H1 (cell line): ENCODE measurements at regions not wholly inside any gene's neighbourhood (a gene's known extent, or its start where the extent isn't known, plus 50 kb on each side); places are given as distances from the start of the nearest gene placed in this dataset.

Experiments
- CTCF ChIA-PET: fragments of 300-600 bp; sonication (Branson Sonifier 250); formaldehyde crosslinking; loops from one replicate; lab custom pipeline; 2021; ENCODE audit not compliant: partially characterized antibody; lab: Charles Lee
- POLR2A ChIA-PET: fragments of 300-600 bp; sonication (Branson Sonifier 250); formaldehyde crosslinking; loops from one replicate; lab custom pipeline; 2021; ENCODE audit warnings: inconsistent platforms; ENCODE audit not compliant: partially characterized antibody; lab: Charles Lee
- DNase-seq, 2 experiments: peaks; one replicate each; pipeline versions ENCODE4 v3.0.0 to v3.0.0-alpha.2; 2010 to 2022; ENCODE audit warnings: low spot score in 2 of 2, low read depth in 1 of 2, mixed read lengths in 1 of 2
- FAIRE-seq: peaks from 2 replicates; lab custom pipeline; 2011; peaks lifted over from hg19 to GRCh38; lab: Jason Lieb, UNC
- H2AFZ ChIP-seq: 2 replicates; pipeline ENCODE4 v1.8.1; 2012; ENCODE audit warnings: low read length, inconsistent platforms
- H2AK5ac ChIP-seq: 2 replicates; pipeline ENCODE4 v1.6.1; 2013; ENCODE audit warnings: low read depth, low read length
- H2BK120ac ChIP-seq: replicated peaks from 2 replicates; pipeline ENCODE3; 2013; ENCODE audit warnings: low read depth, low read length, inconsistent platforms
- H2BK12ac ChIP-seq: 2 replicates; pipeline ENCODE4 v1.6.1; 2013; ENCODE audit warnings: low read depth, low read length
- H2BK15ac ChIP-seq: 2 replicates; pipeline ENCODE4 v1.6.1; 2013; ENCODE audit warnings: low read length
- H2BK20ac ChIP-seq: 2 replicates; pipeline ENCODE4 v1.6.1; 2013; ENCODE audit warnings: low read length
- H2BK5ac ChIP-seq: 2 replicates; pipeline ENCODE4 v1.6.1; 2013; ENCODE audit warnings: low read depth, low read length
- H3K14ac ChIP-seq: 2 replicates; pipeline ENCODE4 v1.6.1; 2013; ENCODE audit warnings: inconsistent platforms; ENCODE audit not compliant: insufficient read length
- H3K18ac ChIP-seq: 2 replicates; pipeline ENCODE4 v1.6.1; 2013; ENCODE audit warnings: low read length; ENCODE audit errors: extremely low read depth
- H3K23ac ChIP-seq: 2 replicates; pipeline ENCODE4 v1.6.1; 2013; ENCODE audit warnings: inconsistent platforms; ENCODE audit not compliant: insufficient read length
- H3K23me2 ChIP-seq: 2 replicates; pipeline ENCODE4 v1.6.1; 2013; ENCODE audit warnings: low read depth, low read length
- H3K27ac ChIP-seq: 2 replicates; pipeline ENCODE4 v1.6.1; 2011; ENCODE audit warnings: low read depth, low read length, inconsistent platforms
- H3K27me3 ChIP-seq, 4 experiments: replicated peaks in 1 of 4; 1 replicate in 1 of 4; 2 replicates in 3 of 4; pipeline versions ENCODE4 v1.6.1 to v1.8.1; 2011 to 2013; ENCODE audit warnings: low read length in 3 of 4, mild to moderate bottlenecking in 3 of 4, inconsistent platforms in 2 of 4, mixed read lengths in 2 of 4, moderate library complexity in 1 of 4; ENCODE audit not compliant: control insufficient read depth in 3 of 4, insufficient read depth in 3 of 4; ENCODE audit errors: extremely low read depth in 1 of 4
- H3K36me3 ChIP-seq, 4 experiments: 2 replicates each; pipeline versions ENCODE4 v1.6.1 to v1.8.1; 2011 to 2013; ENCODE audit warnings: mild to moderate bottlenecking in 4 of 4, low read length in 3 of 4, moderate library complexity in 2 of 4, control low read depth in 1 of 4, inconsistent platforms in 1 of 4; ENCODE audit not compliant: insufficient read depth in 4 of 4, control insufficient read depth in 2 of 4
- H3K4ac ChIP-seq: replicated peaks from 2 replicates; pipeline ENCODE3; 2013; ENCODE audit warnings: low read length, low read depth, mixed read lengths, inconsistent platforms; ENCODE audit not compliant: insufficient read length
- H3K4me1 ChIP-seq, 4 experiments: replicated peaks in 1 of 4; 1 replicate in 1 of 4; 2 replicates in 3 of 4; pipeline versions ENCODE4 v1.6.1 to v1.8.1; 2011 to 2013; ENCODE audit warnings: low read length in 3 of 4, inconsistent platforms in 2 of 4, mixed read lengths in 1 of 4; ENCODE audit not compliant: insufficient read depth in 4 of 4, control insufficient read depth in 3 of 4
- H3K4me2 ChIP-seq, 2 experiments: 2 replicates each; pipeline versions ENCODE4 v1.6.1 to v1.8.1; 2011 to 2013; ENCODE audit warnings: low read depth in 2 of 2, low read length in 2 of 2, control low read depth in 1 of 2, inconsistent platforms in 1 of 2, mild to moderate bottlenecking in 1 of 2; ENCODE audit not compliant: insufficient read depth in 1 of 2
- H3K4me3 ChIP-seq, 4 experiments: fragments of 200-600, 300-600 bp in 1 of 4; sonication (generic), shearing (Covaris generic), sonication (Bioruptor Twin) in 1 of 4; 2 replicates each; pipeline versions ENCODE4 v1.5.1 to v1.8.1; 2011 to 2016; ENCODE audit warnings: low read length in 4 of 4, low read depth in 3 of 4, control low read depth in 2 of 4, inconsistent platforms in 2 of 4, mild to moderate bottlenecking in 2 of 4, mixed read lengths in 1 of 4, moderate library complexity in 1 of 4; ENCODE audit not compliant: insufficient read depth in 2 of 4; ENCODE audit errors: extremely low read depth in 1 of 4
- H3K56ac ChIP-seq: replicated peaks from 2 replicates; pipeline ENCODE3; 2013; ENCODE audit warnings: low read depth, mild to moderate bottlenecking, mixed read lengths, low read length, inconsistent platforms; ENCODE audit not compliant: insufficient read length
- H3K79me1 ChIP-seq: 2 replicates; pipeline ENCODE4 v1.6.1; 2013; ENCODE audit warnings: low read depth, low read length, control low read depth
- H3K79me2 ChIP-seq, 2 experiments: 2 replicates each; pipeline versions ENCODE4 v1.6.1 to v1.8.1; 2012 to 2013; ENCODE audit warnings: low read length in 2 of 2, mild to moderate bottlenecking in 2 of 2, inconsistent platforms in 1 of 2; ENCODE audit not compliant: insufficient read depth in 2 of 2, control insufficient read depth in 1 of 2
- H3K9ac ChIP-seq, 4 experiments: replicated peaks in 1 of 4; 1 replicate in 1 of 4; 2 replicates in 3 of 4; pipeline versions ENCODE4 v1.6.1 to v1.8.1; 2011 to 2013; ENCODE audit warnings: low read depth in 3 of 4, low read length in 3 of 4, control low read depth in 2 of 4, mild to moderate bottlenecking in 2 of 4, moderate library complexity in 2 of 4, inconsistent platforms in 1 of 4; ENCODE audit errors: extremely low read depth in 1 of 4
- H3K9me3 ChIP-seq, 2 experiments: 2 replicates each; pipeline versions ENCODE4 v1.6.1 to v1.8.1; 2012 to 2013; ENCODE audit warnings: mild to moderate bottlenecking in 2 of 2, moderate library complexity in 2 of 2, control low read depth in 1 of 2, inconsistent platforms in 1 of 2, low read depth in 1 of 2, low read length in 1 of 2, mixed read lengths in 1 of 2; ENCODE audit not compliant: insufficient read depth in 2 of 2
- H4K20me1 ChIP-seq, 2 experiments: replicated peaks in 1 of 2; 2 replicates each; pipeline versions ENCODE3 to v1.8.1; 2011 to 2013; ENCODE audit warnings: inconsistent platforms in 2 of 2, low read length in 2 of 2, mild to moderate bottlenecking in 1 of 2; ENCODE audit not compliant: insufficient read depth in 2 of 2, control insufficient read depth in 1 of 2
- H4K5ac ChIP-seq: 2 replicates; pipeline ENCODE4 v1.6.1; 2013; ENCODE audit warnings: low read length, low read depth, mixed read lengths, inconsistent platforms; ENCODE audit not compliant: insufficient read length
- H4K8ac ChIP-seq: 2 replicates; pipeline ENCODE4 v1.8.0; 2013; ENCODE audit warnings: mild to moderate bottlenecking, moderate library complexity, low read length, inconsistent platforms; ENCODE audit not compliant: insufficient read depth; ENCODE audit errors: extremely low read depth
- H4K91ac ChIP-seq: replicated peaks from 2 replicates; pipeline ENCODE3; 2013; ENCODE audit warnings: low read length, mixed read lengths, inconsistent platforms; ENCODE audit not compliant: insufficient read length
- ASH2L ChIP-seq: fragments of 200-600, 300-600 bp; sonication (generic); IDR thresholded peaks from one replicate; pipeline ENCODE4 v1.7.1; 2017; ENCODE audit warnings: low read length
- CBX5 ChIP-seq: fragments of 300-800, 300-1000 bp; sonication (generic); IDR thresholded peaks from 2 replicates; pipeline ENCODE4 v1.7.1; 2016; ENCODE audit warnings: antibody characterized with exemption, low read length, low read depth
- CEBPB ChIP-seq: IDR thresholded peaks from 2 replicates; pipeline ENCODE4 v1.6.1; 2012; ENCODE audit warnings: low read depth, low read length
- GTF2F1 ChIP-seq: IDR thresholded peaks from 2 replicates; pipeline ENCODE4 v1.6.1; 2012; ENCODE audit warnings: low read depth, low read length, improper control_type of control experiment, borderline replicate concordance
- SRF ChIP-seq: IDR thresholded peaks from 2 replicates; pipeline ENCODE4 v1.6.1; 2011; ENCODE audit warnings: mild to moderate bottlenecking, low read depth, low read length, moderate library complexity
- TAF7 ChIP-seq: optimal IDR thresholded peaks from 2 replicates; pipeline ENCODE3; 2011; ENCODE audit warnings: low read depth, mild to moderate bottlenecking, inconsistent platforms, low read length, moderate library complexity, borderline replicate concordance
- YY1 ChIP-seq: IDR thresholded peaks from 2 replicates; pipeline ENCODE4 v1.6.1; 2011; ENCODE audit warnings: low read depth, mild to moderate bottlenecking, low read length
- TF ChIP-seq, protein P1 (sequence below), 3 experiments: IDR thresholded peaks; 1 replicate in 2 of 3; 2 replicates in 1 of 3; pipeline versions ENCODE4 v1.5.1 to v1.6.1; 2011; ENCODE audit warnings: low read length in 3 of 3, mild to moderate bottlenecking in 3 of 3, inconsistent platforms in 2 of 3, low read depth in 1 of 3, moderate library complexity in 1 of 3; ENCODE audit not compliant: insufficient read depth in 1 of 3; ENCODE audit errors: control extremely low read depth in 1 of 3

DNA sequence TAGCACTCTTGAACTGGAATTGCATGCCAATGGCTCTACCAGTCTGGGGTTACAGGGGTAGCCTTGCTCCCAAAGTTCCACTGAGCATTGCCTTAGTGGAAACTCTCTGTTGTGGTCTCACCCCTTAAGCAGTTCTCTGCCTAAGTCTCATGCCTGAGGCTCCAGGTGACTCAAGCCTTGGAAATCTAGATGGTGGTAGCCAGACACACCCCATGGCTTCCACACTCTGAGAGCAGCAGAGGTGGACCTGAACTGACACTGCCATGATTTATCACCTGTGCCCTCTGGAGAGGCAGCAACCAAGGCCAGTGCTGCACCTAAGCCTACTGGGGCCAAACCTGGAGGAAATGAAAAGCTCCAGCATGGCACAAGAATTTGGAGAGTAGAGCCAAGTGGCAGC lies 285.7 kb upstream of the PKN2 start:
- Histone ChIP-seq H2BK5ac (no peak overlapping the region), H3K14ac (no peak overlapping the region), H4K8ac (no peak overlapping the region), H3K23ac (no peak overlapping the region), H3K18ac (no peak overlapping the region), H2BK20ac (no peak overlapping the region; the same call in 1 of the 2 replicates), H3K27ac (no peak overlapping the region), H3K27me3 (no peaks in the 10 kb centered on the region), H3K9ac (no peak overlapping the region), H3K79me2 (no peaks in the 10 kb centered on the region), H3K79me1 (no peaks in the 10 kb centered on the region), H3K56ac (no peak overlapping the region), H3K23me2 (no peaks in the 10 kb centered on the region), H2BK120ac (no peak overlapping the region), H3K4ac (no peak overlapping the region), H2AK5ac (no peak overlapping the region), H3K9me3 (no peaks in the 10 kb centered on the region), H3K36me3 (no peaks in the 10 kb centered on the region), H3K4me1 (no peaks in the 10 kb centered on the region), H3K4me2 (no peak overlapping the region), H2BK15ac (0 out of 2 replicates have a peak overlapping the region, but pooled peaks have one; percentile 22), H4K20me1 (no peaks in the 10 kb centered on the region), H3K4me3 (no peak overlapping the region), H2AFZ (no peak overlapping the region), H2BK12ac (no peak overlapping the region), H4K91ac (no peak overlapping the region), H4K5ac (no peak overlapping the region)
- FAIRE-seq (no peak), DNase-seq (no peak)
- TF ChIP-seq CEBPB (no peak), GTF2F1 (no peak), YY1 (no peak), SRF (no peak), ASH2L (no peak), TAF7 (no peak), CBX5 (no peak)
- TF ChIP-seq, protein P1, sequence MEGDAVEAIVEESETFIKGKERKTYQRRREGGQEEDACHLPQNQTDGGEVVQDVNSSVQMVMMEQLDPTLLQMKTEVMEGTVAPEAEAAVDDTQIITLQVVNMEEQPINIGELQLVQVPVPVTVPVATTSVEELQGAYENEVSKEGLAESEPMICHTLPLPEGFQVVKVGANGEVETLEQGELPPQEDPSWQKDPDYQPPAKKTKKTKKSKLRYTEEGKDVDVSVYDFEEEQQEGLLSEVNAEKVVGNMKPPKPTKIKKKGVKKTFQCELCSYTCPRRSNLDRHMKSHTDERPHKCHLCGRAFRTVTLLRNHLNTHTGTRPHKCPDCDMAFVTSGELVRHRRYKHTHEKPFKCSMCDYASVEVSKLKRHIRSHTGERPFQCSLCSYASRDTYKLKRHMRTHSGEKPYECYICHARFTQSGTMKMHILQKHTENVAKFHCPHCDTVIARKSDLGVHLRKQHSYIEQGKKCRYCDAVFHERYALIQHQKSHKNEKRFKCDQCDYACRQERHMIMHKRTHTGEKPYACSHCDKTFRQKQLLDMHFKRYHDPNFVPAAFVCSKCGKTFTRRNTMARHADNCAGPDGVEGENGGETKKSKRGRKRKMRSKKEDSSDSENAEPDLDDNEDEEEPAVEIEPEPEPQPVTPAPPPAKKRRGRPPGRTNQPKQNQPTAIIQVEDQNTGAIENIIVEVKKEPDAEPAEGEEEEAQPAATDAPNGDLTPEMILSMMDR (IDR thresholded peaks at IDR 0.05; ENCODE audit: control extremely low read depth in 1 of 3, insufficient read depth in 1 of 3, low read depth in 1 of 3, low read length in 3 of 3), result no peak
- POLR2A ChIA-PET, result no interaction called here
- CTCF ChIA-PET, result no interaction called here
